Heart left ventricle (tissue), 13 donors: ENCODE measurements at regions not wholly inside any gene's neighbourhood (a gene's known extent, or its start where the extent isn't known, plus 50 kb on each side); places are given as distances from the start of the nearest gene placed in this dataset.

ENCODE experiments used
- POLR2A ChIP-seq, 2 donors: fragments of 450-650 bp; IDR thresholded peaks; one replicate each; pipeline ENCODE4 v1.6.1; 2017; ENCODE audit warnings: antibody characterized with exemption in 2 of 2, mild to moderate bottlenecking in 2 of 2, moderate library complexity in 2 of 2
- TF ChIP-seq, protein P1 (sequence below), 12 donors: fragments of 200-600 bp; sonication (generic) in 4 of 12; IDR thresholded peaks; one replicate each; pipeline versions ENCODE4 v1.5.0 to v1.8.0; 2018 to 2022; ENCODE audit warnings: antibody characterized with exemption in 12 of 12, mild to moderate bottlenecking in 5 of 12
- donor health status: ischemic (EF 13 %, LVEDD 7.1; RV severe dilation, severe dysfunction).
- donor health status: DM: no; HTN: yes; CAD: no.
- donor health status: DM: no; HTN: no; CAD: no.
- donor health status: ischemic (EF 25% LVEDD 6.9; RV normal size, moderate dysfunction).
- donor health status: ischemic (EF 25% LVEDD 5.7; RV mildly dilated, moderate dysfunction).
- donor health status: ischemic (EF 35%, LVEDD 5.7; RV mildly dilated, moderate dysfunction).
- donor health status: nonischemic (EF 11% LVEDD 7.7; RV severe dilation, severe dysfunction).
- donor health status: DM: yes; HTN: yes; CAD: no.
- donor health status: PGD.
- donor health status: ischemic (EF 29% LVEDD 5.4; RV normal size, mild dysfunction).
- donor health status: nonischemic (EF 23%, LVEDD 6.1; RV moderate dilation, normal function).

DNA sequence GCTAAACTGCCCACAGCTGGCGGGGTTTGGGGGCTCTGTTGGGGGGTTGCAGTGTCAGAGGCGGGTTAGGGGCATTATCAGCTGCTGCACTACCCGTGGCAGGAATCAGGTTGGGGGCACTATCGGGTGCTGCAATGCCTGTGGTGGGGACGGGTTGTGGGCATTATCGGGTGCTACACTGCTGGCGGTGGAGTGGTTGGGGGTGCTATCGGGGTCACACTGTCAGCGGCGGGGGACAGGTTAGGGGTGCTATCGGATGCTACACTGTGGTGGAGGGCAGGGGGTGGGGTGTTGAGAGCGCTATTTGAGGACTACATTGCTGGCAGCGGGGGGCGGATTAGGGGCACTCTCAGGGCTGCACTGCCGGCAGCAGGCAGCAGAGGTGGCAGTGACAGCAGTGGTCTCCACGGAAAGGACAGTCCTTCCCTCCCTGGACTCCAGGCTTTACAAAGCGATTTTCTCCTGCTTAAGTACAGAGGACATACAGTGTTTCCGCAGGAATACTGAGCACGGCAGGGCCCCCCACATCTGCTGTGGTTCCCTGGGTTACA lies 119.5 kb upstream of the VPREB1 start:
- TF ChIP-seq, protein P1, sequence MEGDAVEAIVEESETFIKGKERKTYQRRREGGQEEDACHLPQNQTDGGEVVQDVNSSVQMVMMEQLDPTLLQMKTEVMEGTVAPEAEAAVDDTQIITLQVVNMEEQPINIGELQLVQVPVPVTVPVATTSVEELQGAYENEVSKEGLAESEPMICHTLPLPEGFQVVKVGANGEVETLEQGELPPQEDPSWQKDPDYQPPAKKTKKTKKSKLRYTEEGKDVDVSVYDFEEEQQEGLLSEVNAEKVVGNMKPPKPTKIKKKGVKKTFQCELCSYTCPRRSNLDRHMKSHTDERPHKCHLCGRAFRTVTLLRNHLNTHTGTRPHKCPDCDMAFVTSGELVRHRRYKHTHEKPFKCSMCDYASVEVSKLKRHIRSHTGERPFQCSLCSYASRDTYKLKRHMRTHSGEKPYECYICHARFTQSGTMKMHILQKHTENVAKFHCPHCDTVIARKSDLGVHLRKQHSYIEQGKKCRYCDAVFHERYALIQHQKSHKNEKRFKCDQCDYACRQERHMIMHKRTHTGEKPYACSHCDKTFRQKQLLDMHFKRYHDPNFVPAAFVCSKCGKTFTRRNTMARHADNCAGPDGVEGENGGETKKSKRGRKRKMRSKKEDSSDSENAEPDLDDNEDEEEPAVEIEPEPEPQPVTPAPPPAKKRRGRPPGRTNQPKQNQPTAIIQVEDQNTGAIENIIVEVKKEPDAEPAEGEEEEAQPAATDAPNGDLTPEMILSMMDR (IDR thresholded peaks at IDR 0.05): no peak
- TF ChIP-seq POLR2A (IDR thresholded peaks at IDR 0.05): no peak
